ENCODE measurements at regions not wholly inside any gene's neighbourhood (a gene's known extent, or its start where the extent isn't known, plus 50 kb on each side); places are given as distances from the start of the nearest gene placed in this dataset.

GRCh38 chr2:100660851-100661584 is 98.2 kb downstream of the PDCL3 start:
- no peak for ATAC-seq
- no peak for DNase-seq

- no peak for DNase-seq
- ATAC-seq = no peak
Observed at GRCh38 chr2:100662866-100663265, 100.1 kb downstream of the PDCL3 start.

GRCh38 chr2:100664021-100664755 is 101.4 kb downstream of the PDCL3 start:
- DNase-seq = no peak
- ATAC-seq = no peak

GRCh38 chr2:100664756-100665101 is 101.9 kb downstream of the PDCL3 start:
- DNase-seq (no peak), ATAC-seq (no peak)

GRCh38 chr2:100666996-100667395 is 104.2 kb downstream of the PDCL3 start:
- DNase-seq (no peak), ATAC-seq (no peak)

GRCh38 chr2:100667801-100668200 is 105.0 kb downstream of the PDCL3 start:
- DNase-seq (no peak), ATAC-seq (no peak)

- DNase-seq (no peak), ATAC-seq (no peak)
Observed at GRCh38 chr2:100670232-100670631, 107.4 kb downstream of the PDCL3 start.

GRCh38 chr2:100673115-100673514 is 110.3 kb downstream of the PDCL3 start:
- no peak for ATAC-seq

GRCh38 chr2:100673691-100674485 is 111.1 kb downstream of the PDCL3 start:
- no peak for ATAC-seq
- no peak for DNase-seq

More at GRCh38 chr2:100673115-100673514, 110.3 kb downstream of the PDCL3 start:
- DNase-seq = no peak

- no peak for DNase-seq
Observed at GRCh38 chr2:100674666-100675065, 111.9 kb downstream of the PDCL3 start.

GRCh38 chr2:100675373-100675772 is 112.6 kb downstream of the PDCL3 start:
- ATAC-seq = no peak

More at GRCh38 chr2:100674666-100675065, 111.9 kb downstream of the PDCL3 start:
- no peak for ATAC-seq

GRCh38 chr2:100675855-100676254 is 113.1 kb downstream of the PDCL3 start:
- no peak for DNase-seq
- ATAC-seq = no peak

More at GRCh38 chr2:100675373-100675772, 112.6 kb downstream of the PDCL3 start:
- no peak for DNase-seq

GRCh38 chr2:100676346-100676745 is 113.6 kb downstream of the PDCL3 start:
- DNase-seq (no peak), ATAC-seq (no peak)

- DNase-seq (no peak), ATAC-seq (no peak)
Observed at GRCh38 chr2:100677611-100678185, 114.9 kb downstream of the PDCL3 start.

GRCh38 chr2:100679211-100679610 is 116.4 kb downstream of the PDCL3 start:
- ATAC-seq (peak; percentile 46), DNase-seq (no peak)

- DNase-seq = no peak
Observed at GRCh38 chr2:100682536-100682935, 119.7 kb downstream of the PDCL3 start.

GRCh38 chr2:100683231-100683630 is 120.4 kb downstream of the PDCL3 start:
- no peak for DNase-seq
- ATAC-seq = no peak

More at GRCh38 chr2:100682536-100682935, 119.7 kb downstream of the PDCL3 start:
- ATAC-seq = no peak

GRCh38 chr2:100691846-100692245 is 128.1 kb upstream of the NPAS2 start:
- ATAC-seq = no peak

GRCh38 chr2:100692381-100692780 is 127.6 kb upstream of the NPAS2 start:
- DNase-seq (no peak), ATAC-seq (no peak)

More at GRCh38 chr2:100691846-100692245, 128.1 kb upstream of the NPAS2 start:
- no peak for DNase-seq

- DNase-seq = no peak
- ATAC-seq = no peak
Observed at GRCh38 chr2:100692906-100693305, 127.0 kb upstream of the NPAS2 start.

GRCh38 chr2:100699131-100699530 is 120.8 kb upstream of the NPAS2 start:
- no peak for ATAC-seq
- no peak for DNase-seq

GRCh38 chr2:100702438-100703109 is 117.4 kb upstream of the NPAS2 start:
- DNase-seq (no peak), ATAC-seq (no peak)
